PC-9 (cell line): ENCODE measurements at regions not wholly inside any gene's neighbourhood (a gene's known extent, or its start where the extent isn't known, plus 50 kb on each side); places are given as distances from the start of the nearest gene placed in this dataset.

Experiments
- BruUV-seq: library from RNA; stranded (reverse); fragments of 400-500 nt; replicated peaks from 2 replicates; lab custom pipeline; 2021; lab: Mats Ljungman, UMichigan
- CTCF ChIA-PET: fragments of 300-600 bp; sonication (Branson Sonifier 250); formaldehyde crosslinking; loops from one replicate; lab custom pipeline; 2022; ENCODE audit warnings: antibody characterized with exemption; lab: Charles Lee
- POLR2A ChIA-PET: fragments of 300-600 bp; sonication (Branson Sonifier 250); formaldehyde crosslinking; loops from one replicate; lab custom pipeline; 2022; ENCODE audit warnings: antibody characterized with exemption; ENCODE audit not compliant: unreplicated experiment; lab: Charles Lee
- DNase-seq, 2 experiments: peaks; one replicate each; pipeline versions ENCODE4 v3.0.0 to v3.0.0-alpha.2; 2015 to 2022; ENCODE audit warnings: mixed read lengths in 1 of 2
- H2AFZ ChIP-seq: fragments of 200-600 bp; sonication (generic); 2 replicates; pipeline ENCODE4 v1.8.1; 2017; ENCODE audit warnings: antibody characterized with exemption
- H3F3A ChIP-seq: fragments of 200-600 bp; sonication (generic); 2 replicates; pipeline ENCODE4 v1.8.1; 2017; ENCODE audit warnings: antibody characterized with exemption, mild to moderate bottlenecking, low read depth; ENCODE audit not compliant: insufficient read depth
- H3K27ac ChIP-seq: fragments of 200-600 bp; sonication (generic); 2 replicates; pipeline ENCODE4 v1.6.1; 2016; ENCODE audit warnings: mixed run types
- H3K27me3 ChIP-seq: fragments of 200-600 bp; sonication (generic); 2 replicates; pipeline ENCODE4 v1.6.1; 2016; ENCODE audit warnings: low read depth, mixed run types; ENCODE audit not compliant: insufficient read depth
- H3K36me3 ChIP-seq: fragments of 200-600 bp; sonication (generic); 2 replicates; pipeline ENCODE4 v1.6.1; 2016; ENCODE audit warnings: low read depth, mixed run types
- H3K4me1 ChIP-seq: fragments of 200-600 bp; sonication (generic); replicated peaks from 2 replicates; pipeline ENCODE4 v1.6.1; 2016; ENCODE audit warnings: mixed run types; ENCODE audit not compliant: insufficient read depth
- H3K4me2 ChIP-seq: fragments of 200-600 bp; sonication (generic); 2 replicates; pipeline ENCODE4 v1.6.1; 2017; ENCODE audit warnings: mixed run types
- H3K4me3 ChIP-seq: fragments of 200-600 bp; sonication (generic); 2 replicates; pipeline ENCODE4 v1.6.1; 2016; ENCODE audit warnings: mixed run types
- H3K79me2 ChIP-seq: fragments of 200-600 bp; sonication (generic); 2 replicates; pipeline ENCODE4 v1.6.1; 2017; ENCODE audit warnings: low read depth, mixed run types
- H3K9me2 ChIP-seq: fragments of 200-600 bp; sonication (generic); 2 replicates; pipeline ENCODE4 v1.8.1; 2017; ENCODE audit warnings: mild to moderate bottlenecking; ENCODE audit not compliant: insufficient read depth
- H3K9me3 ChIP-seq: fragments of 200-600 bp; sonication (generic); 2 replicates; pipeline ENCODE4 v1.8.1; 2016; ENCODE audit warnings: low read depth; ENCODE audit not compliant: insufficient read depth
- H4K20me1 ChIP-seq: fragments of 200-600 bp; sonication (generic); 2 replicates; pipeline ENCODE4 v1.8.1; 2017; ENCODE audit not compliant: insufficient read depth
- EZH2 ChIP-seq: fragments of 200-600 bp; sonication (generic); IDR thresholded peaks from 2 replicates; pipeline ENCODE4 v1.8.0; 2017; ENCODE audit warnings: antibody characterized with exemption, low read depth
- intact Hi-C: fragments of 100-400 bp; cut with micrococcal nuclease; formaldehyde crosslinking; loops from one replicate; pipeline ENCODE4 v1.10.0; 2022; ENCODE audit not compliant: unreplicated experiment
- TF ChIP-seq, protein P1 (sequence below): fragments of 200-600 bp; sonication (generic); conservative IDR thresholded peaks from 2 replicates; pipeline ENCODE4 v1.6.1; 2017; ENCODE audit warnings: mixed run types, antibody characterized with exemption, mild to moderate bottlenecking, moderate library complexity

DNA sequence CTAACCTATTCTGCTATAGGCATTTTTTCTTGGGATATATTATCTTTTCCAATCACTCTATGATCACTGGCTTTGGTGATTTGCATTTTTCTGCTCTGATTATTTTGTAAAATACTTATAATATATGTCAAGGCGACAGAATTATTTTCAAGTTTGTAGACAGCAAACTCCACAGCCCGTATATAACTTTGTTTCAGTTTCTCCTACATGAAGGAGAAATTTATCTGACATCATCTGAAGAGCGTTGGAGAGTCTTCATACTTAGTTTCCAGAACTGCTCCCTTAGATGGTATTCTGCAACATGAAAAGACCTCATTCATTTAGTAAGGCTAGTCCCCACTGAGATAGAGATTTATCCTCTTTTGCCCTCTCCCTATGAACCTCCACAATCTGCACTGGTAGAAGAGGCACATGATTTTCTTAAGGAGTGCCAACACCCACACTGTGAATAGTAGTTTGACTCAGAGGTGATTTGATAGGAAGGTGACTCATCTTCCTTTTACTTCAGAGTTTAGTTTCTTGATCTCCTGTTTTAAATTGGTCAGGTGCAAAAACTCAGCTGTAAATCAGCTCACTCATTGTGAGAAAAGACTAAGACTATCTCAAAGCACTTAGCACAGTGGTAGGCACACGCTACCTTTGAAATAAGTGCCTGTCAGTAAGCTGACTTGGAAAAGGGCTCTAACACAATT is 1848.6 kb upstream of the CELF4 start:
- Histone ChIP-seq H3K9me2 (no peaks in the 10 kb centered on the region), H3F3A (no peaks in the 10 kb centered on the region), H3K27me3 (no peaks in the 10 kb centered on the region), H2AFZ (no peak overlapping the region), H3K9me3 (no peaks in the 10 kb centered on the region), H3K4me2 (no peak overlapping the region), H3K4me1 (peaks cover 10% of the 10 kb centered on the region), H3K27ac (0 out of 2 replicates have a peak overlapping the region, but pooled peaks have one; percentile 24), H3K4me3 (no peak overlapping the region), H3K79me2 (no peaks in the 10 kb centered on the region), H3K36me3 (no peaks in the 10 kb centered on the region), H4K20me1 (no peaks in the 10 kb centered on the region)
- ChIA-PET CTCF (no interaction called here), POLR2A (no interaction called here)
- TF ChIP-seq, protein P1, sequence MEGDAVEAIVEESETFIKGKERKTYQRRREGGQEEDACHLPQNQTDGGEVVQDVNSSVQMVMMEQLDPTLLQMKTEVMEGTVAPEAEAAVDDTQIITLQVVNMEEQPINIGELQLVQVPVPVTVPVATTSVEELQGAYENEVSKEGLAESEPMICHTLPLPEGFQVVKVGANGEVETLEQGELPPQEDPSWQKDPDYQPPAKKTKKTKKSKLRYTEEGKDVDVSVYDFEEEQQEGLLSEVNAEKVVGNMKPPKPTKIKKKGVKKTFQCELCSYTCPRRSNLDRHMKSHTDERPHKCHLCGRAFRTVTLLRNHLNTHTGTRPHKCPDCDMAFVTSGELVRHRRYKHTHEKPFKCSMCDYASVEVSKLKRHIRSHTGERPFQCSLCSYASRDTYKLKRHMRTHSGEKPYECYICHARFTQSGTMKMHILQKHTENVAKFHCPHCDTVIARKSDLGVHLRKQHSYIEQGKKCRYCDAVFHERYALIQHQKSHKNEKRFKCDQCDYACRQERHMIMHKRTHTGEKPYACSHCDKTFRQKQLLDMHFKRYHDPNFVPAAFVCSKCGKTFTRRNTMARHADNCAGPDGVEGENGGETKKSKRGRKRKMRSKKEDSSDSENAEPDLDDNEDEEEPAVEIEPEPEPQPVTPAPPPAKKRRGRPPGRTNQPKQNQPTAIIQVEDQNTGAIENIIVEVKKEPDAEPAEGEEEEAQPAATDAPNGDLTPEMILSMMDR: no peak
- no peak for TF ChIP-seq EZH2
- peak; percentile 0 to 50 for DNase-seq
- no TSS peak for BruUV-seq
- intact Hi-C loops: no loop called here

DNA sequence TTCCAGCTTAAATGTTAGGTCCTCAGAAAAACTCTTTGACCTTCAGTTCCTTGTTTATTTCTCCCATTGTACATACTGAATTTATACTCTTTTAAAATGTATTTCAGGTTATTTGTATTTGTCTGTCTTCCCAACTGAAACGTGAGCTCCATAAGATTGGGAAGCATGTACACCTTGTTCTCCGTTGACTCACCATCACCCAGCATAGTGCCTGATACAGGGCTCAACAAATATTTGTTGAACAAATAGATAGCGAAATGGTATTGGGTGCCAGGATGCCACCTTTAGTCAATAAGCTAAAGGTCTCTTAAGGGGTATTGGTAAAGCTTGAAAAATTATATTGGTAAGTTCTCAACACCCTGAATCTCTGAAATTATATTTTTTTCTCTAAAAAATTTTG is 1841.3 kb upstream of the CELF4 start:
- H3F3A ChIP-seq: no peaks in the 10 kb centered on the region
- H3K79me2 ChIP-seq: no peaks in the 10 kb centered on the region
- H3K36me3 ChIP-seq: no peaks in the 10 kb centered on the region
- H3K27me3 ChIP-seq: no peaks in the 10 kb centered on the region
- no peaks in the 10 kb centered on the region for H3K9me2 ChIP-seq
- H3K4me2 ChIP-seq: no peak overlapping the region
- ChIA-PET CTCF (no interaction called here), POLR2A (no interaction called here)
- DNase-seq: no peak
- BruUV-seq: no TSS peak
- H3K4me1 ChIP-seq: no peaks in the 10 kb centered on the region
- no peaks in the 10 kb centered on the region for H4K20me1 ChIP-seq
- H3K9me3 ChIP-seq: no peaks in the 10 kb centered on the region
- TF ChIP-seq, protein P1: no peak
- no peak for TF ChIP-seq EZH2
- no peak overlapping the region for H3K4me3 ChIP-seq
- H2AFZ ChIP-seq: no peak overlapping the region
- H3K27ac ChIP-seq: no peak overlapping the region
- intact Hi-C loops: no loop called here

DNA sequence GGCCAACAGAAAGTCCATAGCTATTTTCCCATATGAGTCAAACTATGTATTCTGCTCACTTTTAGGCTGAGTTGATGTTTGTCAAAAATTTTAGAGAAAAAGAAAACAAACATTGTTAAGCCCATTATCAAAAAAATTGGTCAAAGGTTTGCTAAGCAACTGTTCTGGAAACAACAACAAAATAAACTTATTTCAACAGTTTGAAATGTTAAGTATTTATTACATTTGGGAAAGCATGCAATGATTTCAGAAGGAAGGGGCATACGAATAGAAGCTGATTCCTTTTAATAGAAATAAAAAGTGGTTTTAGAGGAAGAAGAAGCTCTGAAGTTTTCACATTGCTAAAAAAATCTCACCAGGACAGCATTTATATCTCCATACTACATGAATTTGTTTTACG is 1837.5 kb upstream of the CELF4 start:
- ChIA-PET CTCF (no interaction called here), POLR2A (no interaction called here)
- H3K9me2 ChIP-seq: no peaks in the 10 kb centered on the region
- H3K4me2 ChIP-seq: no peak overlapping the region
- no peaks in the 10 kb centered on the region for H4K20me1 ChIP-seq
- H3K36me3 ChIP-seq: no peaks in the 10 kb centered on the region
- no peaks in the 10 kb centered on the region for H3K79me2 ChIP-seq
- no peaks in the 10 kb centered on the region for H3F3A ChIP-seq
- no peak overlapping the region for H2AFZ ChIP-seq
- intact Hi-C loops: no loop called here
- no peaks in the 10 kb centered on the region for H3K4me1 ChIP-seq
- no peak overlapping the region for H3K4me3 ChIP-seq
- H3K27ac ChIP-seq: no peak overlapping the region
- H3K9me3 ChIP-seq: no peaks in the 10 kb centered on the region
- no peak for DNase-seq
- no peaks in the 10 kb centered on the region for H3K27me3 ChIP-seq
- TF ChIP-seq, protein P1: no peak
- no peak for TF ChIP-seq EZH2
- BruUV-seq: no TSS peak
